Neural cell (in vitro differentiated cells): ENCODE measurements at regions not wholly inside any gene's neighbourhood (a gene's known extent, or its start where the extent isn't known, plus 50 kb on each side); places are given as distances from the start of the nearest gene placed in this dataset.

Experiments used
- EZH2 ChIP-seq: fragments of 200-600, 300-800 bp; shearing (Covaris generic), sonication (generic); IDR thresholded peaks from 2 replicates; pipeline ENCODE4 v1.6.1; 2014; ENCODE audit warnings: antibody characterized with exemption, low read length, borderline replicate concordance, mild to moderate bottlenecking; ENCODE audit not compliant: insufficient read depth, poor library complexity, severe bottlenecking
- MXI1 ChIP-seq: fragments of 450-650 bp; conservative IDR thresholded peaks from 2 replicates; pipeline ENCODE4 v1.6.1; 2014; ENCODE audit warnings: antibody characterized with exemption, mild to moderate bottlenecking; ENCODE audit not compliant: poor library complexity, severe bottlenecking
- POLR2AphosphoS5 ChIP-seq: IDR thresholded peaks from 2 replicates; pipeline ENCODE4 v1.6.1; 2012
- RAD21 ChIP-seq: fragments of 450-650 bp; conservative IDR thresholded peaks from 2 replicates; pipeline ENCODE4 v1.6.1; 2014; ENCODE audit warnings: antibody characterized with exemption, mild to moderate bottlenecking, moderate library complexity
- TAF1 ChIP-seq: IDR thresholded peaks from 2 replicates; pipeline ENCODE4 v1.6.1; 2012; ENCODE audit warnings: low read depth
- TF ChIP-seq, protein P1 (sequence below): fragments of 450-650 bp; IDR thresholded peaks from 2 replicates; pipeline ENCODE4 v1.5.1; 2014; ENCODE audit warnings: antibody characterized with exemption, mild to moderate bottlenecking, moderate library complexity; ENCODE audit not compliant: poor library complexity, severe bottlenecking
- TF ChIP-seq, protein P2 (sequence below): IDR thresholded peaks from 2 replicates; pipeline ENCODE4 v1.6.1; 2012; ENCODE audit warnings: borderline replicate concordance

DNA sequence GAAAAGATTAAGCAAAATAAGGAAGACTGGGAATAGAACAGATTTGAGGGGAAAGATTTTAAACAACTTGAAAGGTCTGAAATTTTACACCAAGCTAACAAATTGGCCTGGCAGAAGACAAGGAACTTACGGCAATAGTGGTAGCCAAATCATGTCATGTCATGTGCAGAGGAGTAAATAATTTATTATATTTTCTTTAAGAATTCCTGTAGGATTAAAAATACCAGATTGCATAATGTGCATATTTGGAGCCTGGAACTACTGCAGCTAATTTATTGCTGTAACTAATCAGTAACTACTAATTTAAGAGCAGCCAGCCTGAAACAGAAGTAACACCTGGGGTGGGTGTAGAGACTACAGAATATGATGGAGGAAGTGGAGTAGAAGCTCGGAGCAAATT lies 334.3 kb downstream of the TGFB2 start:
- TF ChIP-seq, protein P1, sequence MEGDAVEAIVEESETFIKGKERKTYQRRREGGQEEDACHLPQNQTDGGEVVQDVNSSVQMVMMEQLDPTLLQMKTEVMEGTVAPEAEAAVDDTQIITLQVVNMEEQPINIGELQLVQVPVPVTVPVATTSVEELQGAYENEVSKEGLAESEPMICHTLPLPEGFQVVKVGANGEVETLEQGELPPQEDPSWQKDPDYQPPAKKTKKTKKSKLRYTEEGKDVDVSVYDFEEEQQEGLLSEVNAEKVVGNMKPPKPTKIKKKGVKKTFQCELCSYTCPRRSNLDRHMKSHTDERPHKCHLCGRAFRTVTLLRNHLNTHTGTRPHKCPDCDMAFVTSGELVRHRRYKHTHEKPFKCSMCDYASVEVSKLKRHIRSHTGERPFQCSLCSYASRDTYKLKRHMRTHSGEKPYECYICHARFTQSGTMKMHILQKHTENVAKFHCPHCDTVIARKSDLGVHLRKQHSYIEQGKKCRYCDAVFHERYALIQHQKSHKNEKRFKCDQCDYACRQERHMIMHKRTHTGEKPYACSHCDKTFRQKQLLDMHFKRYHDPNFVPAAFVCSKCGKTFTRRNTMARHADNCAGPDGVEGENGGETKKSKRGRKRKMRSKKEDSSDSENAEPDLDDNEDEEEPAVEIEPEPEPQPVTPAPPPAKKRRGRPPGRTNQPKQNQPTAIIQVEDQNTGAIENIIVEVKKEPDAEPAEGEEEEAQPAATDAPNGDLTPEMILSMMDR, result no peak
- TF ChIP-seq TAF1, result no peak
- no peak for TF ChIP-seq MXI1
- TF ChIP-seq, protein P2, sequence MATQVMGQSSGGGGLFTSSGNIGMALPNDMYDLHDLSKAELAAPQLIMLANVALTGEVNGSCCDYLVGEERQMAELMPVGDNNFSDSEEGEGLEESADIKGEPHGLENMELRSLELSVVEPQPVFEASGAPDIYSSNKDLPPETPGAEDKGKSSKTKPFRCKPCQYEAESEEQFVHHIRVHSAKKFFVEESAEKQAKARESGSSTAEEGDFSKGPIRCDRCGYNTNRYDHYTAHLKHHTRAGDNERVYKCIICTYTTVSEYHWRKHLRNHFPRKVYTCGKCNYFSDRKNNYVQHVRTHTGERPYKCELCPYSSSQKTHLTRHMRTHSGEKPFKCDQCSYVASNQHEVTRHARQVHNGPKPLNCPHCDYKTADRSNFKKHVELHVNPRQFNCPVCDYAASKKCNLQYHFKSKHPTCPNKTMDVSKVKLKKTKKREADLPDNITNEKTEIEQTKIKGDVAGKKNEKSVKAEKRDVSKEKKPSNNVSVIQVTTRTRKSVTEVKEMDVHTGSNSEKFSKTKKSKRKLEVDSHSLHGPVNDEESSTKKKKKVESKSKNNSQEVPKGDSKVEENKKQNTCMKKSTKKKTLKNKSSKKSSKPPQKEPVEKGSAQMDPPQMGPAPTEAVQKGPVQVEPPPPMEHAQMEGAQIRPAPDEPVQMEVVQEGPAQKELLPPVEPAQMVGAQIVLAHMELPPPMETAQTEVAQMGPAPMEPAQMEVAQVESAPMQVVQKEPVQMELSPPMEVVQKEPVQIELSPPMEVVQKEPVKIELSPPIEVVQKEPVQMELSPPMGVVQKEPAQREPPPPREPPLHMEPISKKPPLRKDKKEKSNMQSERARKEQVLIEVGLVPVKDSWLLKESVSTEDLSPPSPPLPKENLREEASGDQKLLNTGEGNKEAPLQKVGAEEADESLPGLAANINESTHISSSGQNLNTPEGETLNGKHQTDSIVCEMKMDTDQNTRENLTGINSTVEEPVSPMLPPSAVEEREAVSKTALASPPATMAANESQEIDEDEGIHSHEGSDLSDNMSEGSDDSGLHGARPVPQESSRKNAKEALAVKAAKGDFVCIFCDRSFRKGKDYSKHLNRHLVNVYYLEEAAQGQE, result no peak
- TF ChIP-seq POLR2AphosphoS5, result no peak
- no peak for TF ChIP-seq RAD21
- no peak for TF ChIP-seq EZH2
